ENCODE measurements at regions not wholly inside any gene's neighbourhood (a gene's known extent, or its start where the extent isn't known, plus 50 kb on each side); places are given as distances from the start of the nearest gene placed in this dataset.
A peak's percentile ranks its signal among the peaks of the same experiment; 100 is the strongest.

- no peak for DNase-seq
These were observed 230.9 kb upstream of the RORA start for GRCh38 chr15:61459785-61460707.

- DNase-seq: no peak
These were observed 228.1 kb upstream of the RORA start for GRCh38 chr15:61457050-61457733.

- DNase-seq: no peak
These were observed 220.1 kb upstream of the RORA start for GRCh38 chr15:61449186-61449702.

GRCh38 chr15:61447981-61448380 is 218.9 kb upstream of the RORA start:
- no peak for DNase-seq

- no peak for DNase-seq
These were observed 215.5 kb upstream of the RORA start for GRCh38 chr15:61444585-61444984.

GRCh38 chr15:61442821-61443220 is 213.7 kb upstream of the RORA start:
- no peak for DNase-seq

- no peak for DNase-seq
These were observed 212.8 kb upstream of the RORA start for GRCh38 chr15:61441891-61442290.

- no peak for DNase-seq
These were observed 197.4 kb upstream of the RORA start for GRCh38 chr15:61426466-61426865.

GRCh38 chr15:61425934-61426333 is 196.8 kb upstream of the RORA start:
- no peak for DNase-seq

GRCh38 chr15:61422773-61423172 is 193.7 kb upstream of the RORA start:
- no peak for DNase-seq

GRCh38 chr15:61421938-61422337 is 192.8 kb upstream of the RORA start:
- no peak for DNase-seq

- DNase-seq: no peak
These were observed 192.4 kb upstream of the RORA start for GRCh38 chr15:61421470-61421869.

- no peak for DNase-seq
These were observed 191.4 kb upstream of the RORA start for GRCh38 chr15:61420546-61420945.

GRCh38 chr15:61415617-61416120 is 186.6 kb upstream of the RORA start:
- DNase-seq: no peak

GRCh38 chr15:61411902-61412510 is 182.9 kb upstream of the RORA start:
- no peak for DNase-seq

- no peak for DNase-seq
These were observed 181.6 kb upstream of the RORA start for GRCh38 chr15:61410662-61411061.

- peak; percentile 4 for DNase-seq
These were observed 175.5 kb upstream of the RORA start for GRCh38 chr15:61404567-61404966.

- DNase-seq: no peak
These were observed 174.8 kb upstream of the RORA start for GRCh38 chr15:61403884-61404283.

- DNase-seq: no peak
These were observed 173.0 kb upstream of the RORA start for GRCh38 chr15:61401903-61402698.

- no peak for DNase-seq
These were observed 169.2 kb upstream of the RORA start for GRCh38 chr15:61398310-61398709.

- no peak for DNase-seq
These were observed 167.3 kb upstream of the RORA start for GRCh38 chr15:61396235-61396919.

- no peak for DNase-seq
These were observed 164.8 kb upstream of the RORA start for GRCh38 chr15:61393949-61394348.
